ENCODE measurements at regions not wholly inside any gene's neighbourhood (a gene's known extent, or its start where the extent isn't known, plus 50 kb on each side); places are given as distances from the start of the nearest gene placed in this dataset.

- DNase-seq, result no peak
- no peaks in the 10 kb centered on the region for H3K9me3 ChIP-seq
- peaks cover 0 to 6% of the 10 kb centered on the region in 2 donors for H3K4me1 ChIP-seq
- intact Hi-C loops (cut with DNase I; ENCODE audit: low total_unique reads), result no loop called here
- no peaks in the 10 kb centered on the region for H3K27me3 ChIP-seq
- TF ChIP-seq POLR2A (IDR thresholded peaks at IDR 0.05), result no peak
- TF ChIP-seq, protein P1, sequence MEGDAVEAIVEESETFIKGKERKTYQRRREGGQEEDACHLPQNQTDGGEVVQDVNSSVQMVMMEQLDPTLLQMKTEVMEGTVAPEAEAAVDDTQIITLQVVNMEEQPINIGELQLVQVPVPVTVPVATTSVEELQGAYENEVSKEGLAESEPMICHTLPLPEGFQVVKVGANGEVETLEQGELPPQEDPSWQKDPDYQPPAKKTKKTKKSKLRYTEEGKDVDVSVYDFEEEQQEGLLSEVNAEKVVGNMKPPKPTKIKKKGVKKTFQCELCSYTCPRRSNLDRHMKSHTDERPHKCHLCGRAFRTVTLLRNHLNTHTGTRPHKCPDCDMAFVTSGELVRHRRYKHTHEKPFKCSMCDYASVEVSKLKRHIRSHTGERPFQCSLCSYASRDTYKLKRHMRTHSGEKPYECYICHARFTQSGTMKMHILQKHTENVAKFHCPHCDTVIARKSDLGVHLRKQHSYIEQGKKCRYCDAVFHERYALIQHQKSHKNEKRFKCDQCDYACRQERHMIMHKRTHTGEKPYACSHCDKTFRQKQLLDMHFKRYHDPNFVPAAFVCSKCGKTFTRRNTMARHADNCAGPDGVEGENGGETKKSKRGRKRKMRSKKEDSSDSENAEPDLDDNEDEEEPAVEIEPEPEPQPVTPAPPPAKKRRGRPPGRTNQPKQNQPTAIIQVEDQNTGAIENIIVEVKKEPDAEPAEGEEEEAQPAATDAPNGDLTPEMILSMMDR (IDR thresholded peaks at IDR 0.05), result no peak
- no peak overlapping the region for H3K27ac ChIP-seq
- H3K36me3 ChIP-seq, result no peaks in the 10 kb centered on the region
- H3K4me3 ChIP-seq, result no peak overlapping the region
Measured at GRCh38 chr6:25218346-25218745, 60.8 kb upstream of the CARMIL1 start.

DNA sequence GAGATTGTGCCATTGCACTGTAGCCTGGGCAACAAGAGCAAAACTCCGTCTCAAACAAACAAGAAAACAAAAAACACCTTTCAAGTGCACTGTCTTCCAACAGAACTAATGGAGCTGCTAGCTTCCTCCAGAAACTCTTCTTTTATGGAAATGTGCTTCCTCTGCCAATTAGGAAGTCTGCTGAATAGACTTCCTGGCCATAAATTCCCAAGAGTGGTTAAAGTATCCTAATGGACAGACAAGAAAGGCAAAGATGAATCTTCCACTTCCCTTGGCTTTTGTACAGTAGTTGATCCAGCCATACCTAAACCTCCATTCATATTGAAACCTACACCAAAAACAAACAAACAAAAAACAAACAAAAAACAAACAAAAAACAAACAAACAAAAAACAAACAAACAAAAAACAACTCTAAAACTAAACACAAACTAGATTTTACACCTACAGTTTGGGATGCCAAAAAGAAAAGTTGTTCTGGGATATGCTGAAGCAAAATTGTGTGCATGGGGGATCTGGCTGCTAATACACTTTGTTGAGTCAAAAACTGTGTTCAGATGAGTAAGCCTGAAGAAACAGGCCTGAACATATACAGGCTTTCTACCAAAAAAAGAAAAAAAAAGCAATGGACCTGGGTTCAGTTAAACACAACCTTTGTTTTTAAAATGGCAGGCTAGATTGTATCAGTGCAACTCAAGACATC lies 59.8 kb upstream of the CARMIL1 start:
- intact Hi-C loops (cut with DNase I; ENCODE audit: low total_unique reads), result no loop called here
- Histone ChIP-seq H3K36me3 (no peaks in the 10 kb centered on the region), H3K4me3 (no peak overlapping the region), H3K27ac (peak overlapping the region in 1 of 2 donors; percentile 53), H3K9me3 (no peaks in the 10 kb centered on the region), H3K27me3 (no peaks in the 10 kb centered on the region), H3K4me1 (peaks cover 0 to 6% of the 10 kb centered on the region in 2 donors)
- TF ChIP-seq, protein P1 (IDR thresholded peaks at IDR 0.05), result no peak
- TF ChIP-seq POLR2A (IDR thresholded peaks at IDR 0.05), result no peak
- DNase-seq, result no peak

DNA sequence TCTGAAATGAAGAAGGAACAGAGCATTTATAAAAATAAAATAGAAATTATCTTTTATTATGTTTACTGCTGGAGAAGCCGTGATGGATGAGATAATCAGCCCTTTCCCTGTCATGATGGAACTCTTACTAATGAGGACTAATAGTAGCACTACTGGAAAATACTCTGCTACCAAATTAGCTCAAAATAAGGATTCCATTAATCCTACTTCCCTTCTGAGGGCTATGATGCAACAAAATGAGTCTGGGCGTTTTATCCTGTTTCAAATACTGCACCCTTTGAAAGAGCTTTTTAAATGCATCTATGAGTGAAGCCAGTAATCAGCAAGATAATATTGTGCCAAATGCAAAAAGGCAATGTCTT lies 59.3 kb upstream of the CARMIL1 start:
- H3K36me3 ChIP-seq, result no peaks in the 10 kb centered on the region
- H3K27me3 ChIP-seq, result no peaks in the 10 kb centered on the region
- no peaks in the 10 kb centered on the region for H3K9me3 ChIP-seq
- intact Hi-C loops (cut with DNase I; ENCODE audit: low total_unique reads), result no loop called here
- H3K4me1 ChIP-seq, result peaks cover 0 to 6% of the 10 kb centered on the region in 2 donors
- peak overlapping the region in 1 of 2 donors; percentile 53 for H3K27ac ChIP-seq
- TF ChIP-seq, protein P1 (IDR thresholded peaks at IDR 0.05), result no peak
- no peak for TF ChIP-seq POLR2A (IDR thresholded peaks at IDR 0.05)
- no peak overlapping the region for H3K4me3 ChIP-seq
- DNase-seq, result no peak

DNA sequence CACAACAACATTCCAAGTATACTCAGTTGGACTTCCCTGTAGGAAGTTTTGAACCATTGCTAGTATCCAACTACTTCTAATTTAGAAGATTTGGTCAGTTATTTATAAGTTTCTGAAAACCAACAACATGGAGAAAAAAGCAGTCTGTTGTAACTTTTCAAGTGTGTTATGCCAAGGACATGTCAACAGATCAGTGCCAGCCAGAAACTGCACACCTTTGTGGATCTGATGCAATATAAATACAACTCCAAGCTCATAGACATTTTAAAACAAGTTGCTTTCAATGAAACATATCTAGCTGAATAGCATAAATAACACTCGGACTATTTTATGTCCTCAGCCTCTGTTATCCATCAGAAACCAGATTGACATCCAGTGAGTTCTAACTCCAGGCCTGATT lies 58.3 kb upstream of the CARMIL1 start:
- Histone ChIP-seq H3K27me3 (no peaks in the 10 kb centered on the region), H3K27ac (peak overlapping the region in 1 of 2 donors; percentile 53), H3K4me3 (no peak overlapping the region), H3K36me3 (no peaks in the 10 kb centered on the region), H3K9me3 (no peaks in the 10 kb centered on the region), H3K4me1 (peaks cover 0 to 6% of the 10 kb centered on the region in 2 donors)
- intact Hi-C loops (cut with DNase I; ENCODE audit: low total_unique reads), result no loop called here
- TF ChIP-seq POLR2A (IDR thresholded peaks at IDR 0.05), result no peak
- TF ChIP-seq, protein P1 (IDR thresholded peaks at IDR 0.05), result no peak
- DNase-seq, result no peak

DNA sequence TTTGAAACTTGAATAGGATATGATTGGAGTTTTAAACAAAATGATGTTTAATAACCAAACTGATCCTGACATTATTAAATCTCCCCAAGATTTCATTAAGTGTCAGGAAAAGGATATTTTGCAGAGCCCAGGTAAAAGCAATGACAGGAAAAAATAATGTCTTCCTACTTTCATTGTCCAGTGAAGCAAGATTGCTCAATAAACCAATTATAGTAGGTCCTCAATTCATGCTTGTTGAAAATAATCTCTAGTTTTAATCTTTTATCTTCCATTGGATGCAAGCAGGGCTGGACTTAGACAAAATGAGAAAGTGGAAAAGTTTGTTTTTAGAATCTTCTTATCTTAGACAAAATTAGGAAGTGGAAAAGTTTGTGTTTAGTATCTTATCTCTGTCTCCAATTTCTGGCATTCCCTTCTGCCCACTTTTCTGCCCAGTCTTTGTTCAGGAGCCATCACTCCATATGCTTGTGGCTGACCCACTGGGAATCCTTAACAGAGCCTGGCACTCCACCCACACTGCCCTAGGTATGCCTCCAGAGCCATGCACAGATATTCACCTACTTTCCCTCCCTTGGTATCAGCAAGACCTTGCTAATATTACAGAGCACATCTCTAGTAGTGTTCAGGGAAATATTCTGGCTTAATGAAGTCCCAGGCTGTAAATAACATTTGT lies 57.0 kb upstream of the CARMIL1 start:
- no peak for DNase-seq
- peaks cover 0 to 6% of the 10 kb centered on the region in 2 donors for H3K4me1 ChIP-seq
- intact Hi-C loops (cut with DNase I; ENCODE audit: low total_unique reads), result no loop called here
- no peak overlapping the region for H3K4me3 ChIP-seq
- H3K9me3 ChIP-seq, result no peaks in the 10 kb centered on the region
- H3K36me3 ChIP-seq, result no peaks in the 10 kb centered on the region
- no peaks in the 10 kb centered on the region for H3K27me3 ChIP-seq
- TF ChIP-seq, protein P1 (IDR thresholded peaks at IDR 0.05), result no peak
- no peak for TF ChIP-seq POLR2A (IDR thresholded peaks at IDR 0.05)
- H3K27ac ChIP-seq, result peak overlapping the region; percentile 16 to 58

All from uterus (tissue), 3 donors.